Brain microvascular endothelial cell (primary cell): ENCODE measurements at regions not wholly inside any gene's neighbourhood (a gene's known extent, or its start where the extent isn't known, plus 50 kb on each side); places are given as distances from the start of the nearest gene placed in this dataset.

Source experiments
- DNase-seq: peaks from one replicate; pipeline ENCODE4 v3.0.0-alpha.2; 2020
- H3K27ac ChIP-seq: fragments of 250-450 bp; sonication (Bioruptor Pico); 2 replicates; pipeline ENCODE4 v1.5.1; 2020; ENCODE audit warnings: mild to moderate bottlenecking, moderate library complexity
- H3K27me3 ChIP-seq: fragments of 250-450 bp; sonication (Bioruptor Pico); replicated peaks from 2 replicates; pipeline ENCODE4 v1.5.1; 2020; ENCODE audit warnings: mild to moderate bottlenecking
- H3K36me3 ChIP-seq: fragments of 250-450 bp; sonication (Bioruptor Pico); replicated peaks from 2 replicates; pipeline ENCODE4 v1.5.1; 2020; ENCODE audit warnings: mild to moderate bottlenecking
- H3K4me3 ChIP-seq: 2 replicates; pipeline ENCODE4 v1.5.1; 2011; ENCODE audit warnings: low read depth, mild to moderate bottlenecking, control low read depth, low read length, moderate library complexity
- CTCF ChIP-seq: IDR thresholded peaks from 2 replicates; pipeline ENCODE4 v1.5.1; 2011; ENCODE audit warnings: low read depth, mild to moderate bottlenecking, moderate library complexity, low read length, control low read depth, inconsistent platforms; ENCODE audit errors: missing control alignments
- in situ Hi-C: cut with HindIII; loops from 2 replicates; pipeline ENCODE4 v1.10.0; 2017; ENCODE audit warnings: low sequenced_read_pairs, low pct_ligation_motif_present

- Histone ChIP-seq H3K4me3 (no peak overlapping the region), H3K27me3 (no peaks in the 10 kb centered on the region), H3K27ac (no peak overlapping the region), H3K36me3 (no peaks in the 10 kb centered on the region)
- DNase-seq, result no peak
- in situ Hi-C loops, result no loop called here
- no peak for TF ChIP-seq CTCF
Observed at GRCh38 chr2:194452504-194452903, 1204.5 kb upstream of the SLC39A10 start.

- no peak for DNase-seq
- H3K4me3 ChIP-seq, result no peak overlapping the region
- TF ChIP-seq CTCF, result no peak
- no peaks in the 10 kb centered on the region for H3K27me3 ChIP-seq
- in situ Hi-C loops, result no loop called here
- no peak overlapping the region for H3K27ac ChIP-seq
- H3K36me3 ChIP-seq, result no peaks in the 10 kb centered on the region
Observed at GRCh38 chr2:194445226-194445625, 1211.8 kb upstream of the SLC39A10 start.

- in situ Hi-C loops, result no loop called here
- H3K36me3 ChIP-seq, result no peaks in the 10 kb centered on the region
- no peaks in the 10 kb centered on the region for H3K27me3 ChIP-seq
- no peak for DNase-seq
- no peak overlapping the region for H3K27ac ChIP-seq
- no peak overlapping the region for H3K4me3 ChIP-seq
- TF ChIP-seq CTCF, result no peak
Observed at GRCh38 chr2:194443926-194444325, 1213.1 kb upstream of the SLC39A10 start.

- Histone ChIP-seq H3K4me3 (no peak overlapping the region), H3K27me3 (no peaks in the 10 kb centered on the region), H3K27ac (no peak overlapping the region), H3K36me3 (no peaks in the 10 kb centered on the region)
- TF ChIP-seq CTCF, result no peak
- DNase-seq, result no peak
- in situ Hi-C loops, result no loop called here
Observed at GRCh38 chr2:194424683-194425209, 1232.3 kb upstream of the SLC39A10 start.

GRCh38 chr2:194411221-194411620 is 1245.8 kb upstream of the SLC39A10 start:
- no peaks in the 10 kb centered on the region for H3K27me3 ChIP-seq
- in situ Hi-C loops, result no loop called here
- H3K4me3 ChIP-seq, result no peak overlapping the region
- TF ChIP-seq CTCF, result no peak
- H3K27ac ChIP-seq, result no peak overlapping the region
- no peak for DNase-seq
- no peaks in the 10 kb centered on the region for H3K36me3 ChIP-seq

- Histone ChIP-seq H3K27ac (no peak overlapping the region), H3K27me3 (no peaks in the 10 kb centered on the region), H3K36me3 (no peaks in the 10 kb centered on the region), H3K4me3 (no peak overlapping the region)
- in situ Hi-C loops, result no loop called here
- no peak for TF ChIP-seq CTCF
- no peak for DNase-seq
Observed at GRCh38 chr2:194395818-194396217, 1261.2 kb upstream of the SLC39A10 start.
